AG04450 (cell line): ENCODE measurements at regions not wholly inside any gene's neighbourhood (a gene's known extent, or its start where the extent isn't known, plus 50 kb on each side); places are given as distances from the start of the nearest gene placed in this dataset.
"Not testable (repeated sequence)": the region's sequence is repeated elsewhere in the genome, so short reads cannot be mapped to it uniquely, and the experiment has no call there.

ENCODE experiments used
- CTCF ChIA-PET: fragments of 300-600, 350-600 bp; formaldehyde crosslinking; extraction: SDS; loops from one replicate; lab custom pipeline; 2022; ENCODE audit warnings: antibody characterized with exemption, inconsistent platforms; lab: Charles Lee
- POLR2A ChIA-PET: fragments of 350-600 bp; formaldehyde crosslinking; extraction: SDS; loops from one replicate; lab custom pipeline; 2021; ENCODE audit warnings: antibody characterized with exemption, inconsistent platforms; lab: Yijun Ruan, JAX
- DNase-seq: peaks from one replicate; pipeline ENCODE4 v3.0.0-alpha.2; 2011; ENCODE audit warnings: low read depth, low spot score
- H3K27ac ChIP-seq: one replicate; pipeline ENCODE4 v1.5.1; 2012; ENCODE audit warnings: low read depth, low read length, control low read depth
- H3K27me3 ChIP-seq: one replicate; pipeline ENCODE4 v1.6.0; 2012; ENCODE audit warnings: low read length; ENCODE audit not compliant: control insufficient read depth, insufficient read depth
- H3K4me3 ChIP-seq: 2 replicates; pipeline ENCODE4 v1.5.1; 2011; ENCODE audit warnings: mild to moderate bottlenecking, low read depth, low read length, control low read depth
- H3K9me3 ChIP-seq: 2 replicates; pipeline ENCODE4 v1.5.1; 2012; ENCODE audit warnings: low read length; ENCODE audit not compliant: control insufficient read depth, insufficient read depth
- CTCF ChIP-seq: IDR thresholded peaks from 2 replicates; pipeline ENCODE4 v1.5.1; 2011; ENCODE audit warnings: low read depth, low read length, control low read depth, inconsistent platforms

GRCh38 chr1:38152351-38153065 lies 105.9 kb upstream of the POU3F1 start:
- CTCF ChIA-PET: no interaction called here
- H3K27me3 ChIP-seq: no peaks in the 10 kb centered on the region
- no peak for DNase-seq
- H3K27ac ChIP-seq: no peak overlapping the region
- H3K4me3 ChIP-seq: no peak overlapping the region
- no peaks in the 10 kb centered on the region for H3K9me3 ChIP-seq
- TF ChIP-seq CTCF: 0 out of 2 replicates have a peak, but pooled peaks have one; percentile 9
- POLR2A ChIA-PET: no interaction called here

GRCh38 chr1:38151399-38151798 lies 104.8 kb upstream of the POU3F1 start:
- ChIA-PET CTCF (no interaction called here), POLR2A (no interaction called here)
- TF ChIP-seq CTCF: no peak
- no peak overlapping the region for H3K27ac ChIP-seq
- no peaks in the 10 kb centered on the region for H3K27me3 ChIP-seq
- H3K9me3 ChIP-seq: no peaks in the 10 kb centered on the region
- DNase-seq: no peak
- no peak overlapping the region for H3K4me3 ChIP-seq

- POLR2A ChIA-PET, H3K27ac ChIP-seq, DNase-seq, H3K4me3 ChIP-seq, H3K9me3 ChIP-seq, CTCF ChIA-PET: not testable (repeated sequence)
- H3K27me3 ChIP-seq: peaks cover 13% of the 10 kb centered on the region
These were observed 99.5 kb upstream of the POU3F1 start for GRCh38 chr1:38146079-38146478.

GRCh38 chr1:38142606-38143005 lies 96.0 kb upstream of the POU3F1 start:
- TF ChIP-seq CTCF: no peak
- POLR2A ChIA-PET: no interaction called here
- Histone ChIP-seq H3K27ac (no peak overlapping the region), H3K9me3 (no peaks in the 10 kb centered on the region), H3K27me3 (peaks cover 20% of the 10 kb centered on the region), H3K4me3 (no peak overlapping the region)
- DNase-seq: no peak
- CTCF ChIA-PET: no interaction called here

GRCh38 chr1:38141483-38141882 lies 94.9 kb upstream of the POU3F1 start:
- H3K9me3 ChIP-seq: no peaks in the 10 kb centered on the region
- peaks cover 27% of the 10 kb centered on the region for H3K27me3 ChIP-seq
- DNase-seq: no peak
- no peak overlapping the region for H3K27ac ChIP-seq
- POLR2A ChIA-PET: no interaction called here
- no peak for TF ChIP-seq CTCF
- CTCF ChIA-PET: no interaction called here
- H3K4me3 ChIP-seq: no peak overlapping the region
